ENCODE measurements at regions not wholly inside any gene's neighbourhood (a gene's known extent, or its start where the extent isn't known, plus 50 kb on each side); places are given as distances from the start of the nearest gene placed in this dataset.

GRCh38 chr12:76226956-76227355 lies 121.3 kb downstream of the BBS10 start:
- no peak for FAIRE-seq
- DNase-seq (ENCODE audit: insufficient read length, low spot score), result no peak

- DNase-seq (ENCODE audit: insufficient read length, low spot score) (no peak), FAIRE-seq (no peak)
These were observed 121.8 kb downstream of the BBS10 start for GRCh38 chr12:76226397-76226796.

GRCh38 chr12:76223869-76224268 lies 124.3 kb downstream of the BBS10 start:
- DNase-seq (ENCODE audit: insufficient read length, low spot score), result no peak
- FAIRE-seq, result no peak

- no peak for DNase-seq (ENCODE audit: insufficient read length, low spot score)
- FAIRE-seq, result no peak
These were observed 127.2 kb downstream of the BBS10 start for GRCh38 chr12:76220980-76221379.

- DNase-seq (ENCODE audit: insufficient read length, low spot score) (no peak), FAIRE-seq (no peak)
These were observed 128.4 kb downstream of the BBS10 start for GRCh38 chr12:76219806-76220205.

- FAIRE-seq (no peak), DNase-seq (ENCODE audit: insufficient read length, low spot score) (no peak)
These were observed 131.4 kb downstream of the BBS10 start for GRCh38 chr12:76216585-76217472.

GRCh38 chr12:76208129-76208528 lies 123.6 kb upstream of the NAP1L1 start:
- FAIRE-seq (no peak), DNase-seq (ENCODE audit: insufficient read length, low spot score) (no peak)

- DNase-seq (ENCODE audit: insufficient read length, low spot score) (no peak), FAIRE-seq (no peak)
These were observed 122.2 kb upstream of the NAP1L1 start for GRCh38 chr12:76206677-76207072.

GRCh38 chr12:76206039-76206676 lies 121.7 kb upstream of the NAP1L1 start:
- FAIRE-seq (no peak), DNase-seq (ENCODE audit: insufficient read length, low spot score) (no peak)

GRCh38 chr12:76202621-76203020 lies 118.1 kb upstream of the NAP1L1 start:
- FAIRE-seq (no peak), DNase-seq (ENCODE audit: insufficient read length, low spot score) (no peak)

GRCh38 chr12:76201758-76202157 lies 117.3 kb upstream of the NAP1L1 start:
- DNase-seq (ENCODE audit: insufficient read length, low spot score) (no peak), FAIRE-seq (no peak)

- no peak for DNase-seq (ENCODE audit: insufficient read length, low spot score)
These were observed 116.8 kb upstream of the NAP1L1 start for GRCh38 chr12:76201316-76201715.

GRCh38 chr12:76199808-76200207 lies 115.3 kb upstream of the NAP1L1 start:
- no peak for DNase-seq (ENCODE audit: insufficient read length, low spot score)
- no peak for FAIRE-seq

More at GRCh38 chr12:76201316-76201715, 116.8 kb upstream of the NAP1L1 start:
- FAIRE-seq, result no peak

GRCh38 chr12:76198839-76199238 lies 114.4 kb upstream of the NAP1L1 start:
- DNase-seq (ENCODE audit: insufficient read length, low spot score), result no peak
- FAIRE-seq, result no peak

GRCh38 chr12:76197283-76197682 lies 112.8 kb upstream of the NAP1L1 start:
- FAIRE-seq, result no peak

GRCh38 chr12:76195920-76196319 lies 111.4 kb upstream of the NAP1L1 start:
- DNase-seq (ENCODE audit: insufficient read length, low spot score) (no peak), FAIRE-seq (no peak)

More at GRCh38 chr12:76197283-76197682, 112.8 kb upstream of the NAP1L1 start:
- DNase-seq (ENCODE audit: insufficient read length, low spot score), result no peak

GRCh38 chr12:76194724-76195123 lies 110.2 kb upstream of the NAP1L1 start:
- DNase-seq (ENCODE audit: insufficient read length, low spot score) (no peak), FAIRE-seq (no peak)

GRCh38 chr12:76193961-76194360 lies 109.5 kb upstream of the NAP1L1 start:
- FAIRE-seq (no peak), DNase-seq (ENCODE audit: insufficient read length, low spot score) (no peak)

- FAIRE-seq (no peak), DNase-seq (ENCODE audit: insufficient read length, low spot score) (no peak)
These were observed 107.9 kb upstream of the NAP1L1 start for GRCh38 chr12:76192416-76192815.

- no peak for DNase-seq (ENCODE audit: insufficient read length, low spot score)
- FAIRE-seq, result no peak
These were observed 105.8 kb upstream of the NAP1L1 start for GRCh38 chr12:76190299-76190698.

- FAIRE-seq, result no peak
- DNase-seq (ENCODE audit: insufficient read length, low spot score), result no peak
These were observed 105.4 kb upstream of the NAP1L1 start for GRCh38 chr12:76189851-76190250.

- DNase-seq (ENCODE audit: insufficient read length, low spot score) (no peak), FAIRE-seq (no peak)
These were observed 102.7 kb upstream of the NAP1L1 start for GRCh38 chr12:76187177-76187576.

Data from GM19239 (cell line).